ENCODE measurements at regions not wholly inside any gene's neighbourhood (a gene's known extent, or its start where the extent isn't known, plus 50 kb on each side); places are given as distances from the start of the nearest gene placed in this dataset.

- H3K27ac ChIP-seq (ENCODE audit: insufficient read length, low read depth, low read length), result no peak overlapping the region
- no peak overlapping the region for H3K27ac Mint-ChIP-seq
- H3K23ac ChIP-seq (ENCODE audit: insufficient read length, low read depth, low read length), result no peak overlapping the region
- H3K18ac ChIP-seq (ENCODE audit: insufficient read length, low read depth, low read length), result no peak overlapping the region
- H2AK5ac ChIP-seq (ENCODE audit: insufficient read length, low read length), result no peak overlapping the region
- no peaks in the 10 kb centered on the region for H3K79me2 ChIP-seq (ENCODE audit: insufficient read depth, low read length)
- no peak overlapping the region for H3K4ac ChIP-seq (ENCODE audit: low read depth, low read length)
- H4K8ac ChIP-seq (replicated peaks; ENCODE audit: insufficient read length, low read depth, low read length), result no peak overlapping the region
- H2BK5ac ChIP-seq (ENCODE audit: insufficient read length, low read length), result no peak overlapping the region
- H3K4me3 Mint-ChIP-seq, result no peak overlapping the region
- H2BK120ac ChIP-seq (ENCODE audit: low read depth, low read length, poor library complexity, severe bottlenecking), result no peak overlapping the region
- no peaks in the 10 kb centered on the region for H3K4me1 ChIP-seq (ENCODE audit: insufficient read depth, low read length)
- no peak overlapping the region for H2BK20ac ChIP-seq (ENCODE audit: low read depth, low read length, poor library complexity, severe bottlenecking)
- H3K9ac ChIP-seq (ENCODE audit: extremely low read depth, insufficient read length, low read length), result no peak overlapping the region
- no peak overlapping the region for H3K14ac ChIP-seq (ENCODE audit: insufficient read depth, low read length)
- no peak overlapping the region for H3T11ph ChIP-seq (ENCODE audit: low read length)
- no peak overlapping the region for H4K5ac ChIP-seq (ENCODE audit: insufficient read length, low read depth, low read length)
- H2BK15ac ChIP-seq (ENCODE audit: low read depth, low read length), result no peak overlapping the region
- H3K4me2 ChIP-seq (ENCODE audit: insufficient read depth, insufficient read length, low read length), result no peak overlapping the region
- no peaks in the 10 kb centered on the region for H3K79me1 ChIP-seq (ENCODE audit: insufficient read depth, low read depth, low read length, poor library complexity, severe bottlenecking)
- TF ChIP-seq CTCF (conservative IDR thresholded peaks at IDR 0.05), result no peak
- H4K20me1 ChIP-seq (ENCODE audit: control insufficient read depth, insufficient read depth, insufficient read length), result no peaks in the 10 kb centered on the region
- no peak overlapping the region for H2BK12ac ChIP-seq (ENCODE audit: insufficient read length, low read depth, low read length)
- H3K36me3 Mint-ChIP-seq (ENCODE audit: insufficient read depth in 1 of 3, low read depth in 3 of 3), result no peaks in the 10 kb centered on the region
- peaks cover 5 to 6% of the 10 kb centered on the region in 2 experiments; a peak in 3 of 4 replicates for H3K4me1 Mint-ChIP-seq
- H4K91ac ChIP-seq (ENCODE audit: insufficient read length, low read depth, low read length), result no peak overlapping the region
- H3K56ac ChIP-seq (ENCODE audit: insufficient read length, low read depth, low read length), result no peak overlapping the region
- DNase-seq, result no peak
- no peaks in the 10 kb centered on the region for H3K9me3 ChIP-seq (ENCODE audit: control insufficient read depth, low read depth, low read length)
- no peaks in the 10 kb centered on the region for H3K27me3 ChIP-seq (ENCODE audit: insufficient read depth, low read length)
- WGBS (ENCODE audit: extremely low coverage, insufficient read length, low lambda C conversion rate), result no CpG with 5 or more reads among the region's 1 CpG
- no peak overlapping the region for H2AFZ ChIP-seq (ENCODE audit: low read length)
- H3K27me3 Mint-ChIP-seq (ENCODE audit: low read depth), result no peaks in the 10 kb centered on the region
- no peaks in the 10 kb centered on the region for H3K23me2 ChIP-seq (ENCODE audit: insufficient read length, low read depth, low read length, poor library complexity, severe bottlenecking)
- H3K9me3 Mint-ChIP-seq, result no peaks in the 10 kb centered on the region
These were observed 121.4 kb downstream of the COX18 start for GRCh38 chr4:72948080-72948479.

Data from H9 (cell line).